ENCODE measurements at regions not wholly inside any gene's neighbourhood (a gene's known extent, or its start where the extent isn't known, plus 50 kb on each side); places are given as distances from the start of the nearest gene placed in this dataset.

DNA sequence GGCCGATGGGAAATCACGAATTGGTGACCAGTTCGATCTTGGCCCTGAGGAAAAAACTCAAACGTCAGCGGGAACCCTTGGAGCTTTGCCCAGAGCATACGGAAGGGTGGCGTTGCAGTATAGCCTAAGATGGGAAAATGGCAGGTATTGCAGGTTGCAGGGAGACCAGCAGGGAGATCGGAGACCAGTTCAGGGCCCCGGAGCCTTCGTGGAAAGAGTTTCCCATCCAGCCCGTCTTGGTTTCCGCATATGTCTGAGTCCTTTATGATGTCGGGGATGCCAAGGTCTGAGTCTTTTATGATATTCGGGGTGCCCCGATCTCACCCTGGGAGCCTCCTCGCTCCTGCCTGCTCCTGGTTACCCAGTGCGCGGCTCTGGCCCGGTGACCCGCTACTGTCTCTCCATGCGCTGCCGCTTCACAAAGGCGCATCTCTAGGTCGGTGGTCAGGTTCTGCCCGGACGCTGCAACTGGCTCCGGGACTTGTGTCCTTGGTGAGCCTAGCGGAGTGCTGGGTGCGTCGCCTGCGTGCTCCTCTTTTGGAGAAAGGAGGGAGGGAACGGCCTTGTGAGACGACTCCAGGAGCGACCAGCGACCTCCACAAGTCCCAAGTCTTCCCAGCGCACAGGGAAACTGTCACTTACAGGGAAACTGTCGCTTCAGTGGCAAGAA, 94.2 kb downstream of the PRKAB2 start:
- TF ChIP-seq EGR1 (IDR thresholded peaks at IDR 0.05; ENCODE audit: low read depth) (no peak), CEBPB (IDR thresholded peaks at IDR 0.05; ENCODE audit: low read depth) (no peak), RAD21 (IDR thresholded peaks at IDR 0.05; ENCODE audit: low read depth) (no peak), EZH2 (IDR thresholded peaks at IDR 0.05) (no peak), POLR2AphosphoS5 (IDR thresholded peaks at IDR 0.05; ENCODE audit: low read depth, low read length) (no peak), POLR2A (IDR thresholded peaks at IDR 0.05; ENCODE audit: borderline replicate concordance, extremely low read depth, insufficient read depth, insufficient read length) (no peak), ZFX (IDR thresholded peaks at IDR 0.05) (no peak), ZNF274 (IDR thresholded peaks at IDR 0.05; ENCODE audit: low read depth, low read length) (no peak)
- TF ChIP-seq, protein P1, sequence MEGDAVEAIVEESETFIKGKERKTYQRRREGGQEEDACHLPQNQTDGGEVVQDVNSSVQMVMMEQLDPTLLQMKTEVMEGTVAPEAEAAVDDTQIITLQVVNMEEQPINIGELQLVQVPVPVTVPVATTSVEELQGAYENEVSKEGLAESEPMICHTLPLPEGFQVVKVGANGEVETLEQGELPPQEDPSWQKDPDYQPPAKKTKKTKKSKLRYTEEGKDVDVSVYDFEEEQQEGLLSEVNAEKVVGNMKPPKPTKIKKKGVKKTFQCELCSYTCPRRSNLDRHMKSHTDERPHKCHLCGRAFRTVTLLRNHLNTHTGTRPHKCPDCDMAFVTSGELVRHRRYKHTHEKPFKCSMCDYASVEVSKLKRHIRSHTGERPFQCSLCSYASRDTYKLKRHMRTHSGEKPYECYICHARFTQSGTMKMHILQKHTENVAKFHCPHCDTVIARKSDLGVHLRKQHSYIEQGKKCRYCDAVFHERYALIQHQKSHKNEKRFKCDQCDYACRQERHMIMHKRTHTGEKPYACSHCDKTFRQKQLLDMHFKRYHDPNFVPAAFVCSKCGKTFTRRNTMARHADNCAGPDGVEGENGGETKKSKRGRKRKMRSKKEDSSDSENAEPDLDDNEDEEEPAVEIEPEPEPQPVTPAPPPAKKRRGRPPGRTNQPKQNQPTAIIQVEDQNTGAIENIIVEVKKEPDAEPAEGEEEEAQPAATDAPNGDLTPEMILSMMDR (IDR thresholded peaks at IDR 0.05 in 2 of 3, conservative IDR thresholded peaks at IDR 0.05 in 1 of 3; ENCODE audit: borderline replicate concordance in 1 of 3, insufficient read depth in 1 of 3, low read depth in 2 of 3, low read length in 2 of 3), result no peak
